ENCODE measurements at regions not wholly inside any gene's neighbourhood (a gene's known extent, or its start where the extent isn't known, plus 50 kb on each side); places are given as distances from the start of the nearest gene placed in this dataset.

GRCh38 chr1:42037161-42037560 lies 116.0 kb upstream of the GUCA2B start (continued):
- no peak for TF ChIP-seq CCAR2 (IDR thresholded peaks at IDR 0.05; ENCODE audit: low read depth, low read length)
- TF ChIP-seq TFAP4 (CRISPR knock-in tag; IDR thresholded peaks at IDR 0.05; ENCODE audit: borderline replicate concordance) = no peak
- no peak for TF ChIP-seq NR2F6 (CRISPR knock-in tag; IDR thresholded peaks at IDR 0.05)
- TF ChIP-seq XRCC5 (IDR thresholded peaks at IDR 0.05; ENCODE audit: low read depth, low read length) = no peak
- no peak for TF ChIP-seq ZNF197 (CRISPR knock-in tag; IDR thresholded peaks at IDR 0.05; ENCODE audit: low read depth)

- Histone ChIP-seq H3K4me1 (replicated peaks in 1 of 2; ENCODE audit: control insufficient read depth in 2 of 2, insufficient read depth in 2 of 2, low read length in 2 of 2) (peaks cover 2 to 14% of the 10 kb centered on the region in 2 experiments; a peak in 3 of 5 replicates), H3K9ac (ENCODE audit: insufficient read depth in 1 of 2, low read depth in 2 of 2, low read length in 2 of 2) (peak overlapping the region; percentile 43 to 88), H3K9me1 (ENCODE audit: control insufficient read depth, insufficient read depth, low read length) (no peaks in the 10 kb centered on the region), H3K4me3 (peak overlapping the region; percentile 64), H3K4me2 (ENCODE audit: insufficient read depth, low read length) (peak overlapping the region; percentile 74), H3K9me3 (replicated peaks; ENCODE audit: control insufficient read depth, insufficient read depth, low read depth, low read length) (no peaks in the 10 kb centered on the region), H2AFZ (ENCODE audit: low read depth, low read length) (peak overlapping the region; percentile 87), H3K27me3 (ENCODE audit: control insufficient read depth in 2 of 2, insufficient read depth in 2 of 2, low read length in 2 of 2) (peaks cover 23 to 35% of the 10 kb centered on the region in 2 experiments), H4K20me1 (replicated peaks; ENCODE audit: control insufficient read depth, insufficient read depth, low read length) (no peaks in the 10 kb centered on the region), H3K79me2 (ENCODE audit: control insufficient read depth, insufficient read depth, low read length) (no peaks in the 10 kb centered on the region), H3K36me3 (ENCODE audit: control insufficient read depth, insufficient read depth, low read length) (no peaks in the 10 kb centered on the region), H3K27ac (ENCODE audit: extremely low read depth, low read depth, low read length) (no peak overlapping the region; the same call in 2 of the 3 replicates)
- peak; percentile 90 for FAIRE-seq
- no TSS peak for BruUV-seq (replicated peaks)
- in situ Hi-C loops (cut with MboI) (no loop called here), intact Hi-C loops (cut with micrococcal nuclease) (no loop called here)
- ATAC-seq = peak; percentile 98
- ChIA-PET CTCF (ENCODE audit: low intra/inter-chr PET ratio) (no interaction called here), POLR2A (interaction anchor here (0.6 kb wide), 1 partner anchor 9 kb away, joined by 3 read pairs; no protein-coding TSS in a partner anchor)
- WGBS (ENCODE audit: insufficient coverage, low coverage, missing lambda C conversion rate) = 1% methylated on average over 18 of the region's 60 CpGs
- DNase-seq (ENCODE audit: extremely low read depth in 1 of 4, low spot score in 3 of 4) = peak; percentile 97 to 99 (median 98)
- TF ChIP-seq GATA2 (CRISPR knock-in tag; IDR thresholded peaks at IDR 0.05) (peak; percentile 57), NRF1 (conservative IDR thresholded peaks at IDR 0.05 in 1 of 2, IDR thresholded peaks at IDR 0.05 in 1 of 2) (peak; percentile 89 to 90), ZNF143 (CRISPR knock-in tag; IDR thresholded peaks at IDR 0.05) (no peak), PHF8 (IDR thresholded peaks at IDR 0.05; ENCODE audit: borderline replicate concordance, low read length) (peak; percentile 64; the same call in 1 of the 2 replicates), NR2C2 (CRISPR knock-in tag; IDR thresholded peaks at IDR 0.05) (no peak), NR2C2 (tag; IDR thresholded peaks at IDR 0.05) (peak; percentile 93), SUPT5H (IDR thresholded peaks at IDR 0.05) (0 out of 2 replicates have a peak, but pooled peaks have one; percentile 35), PREB (CRISPR knock-in tag; IDR thresholded peaks at IDR 0.05) (0 out of 2 replicates have a peak, but pooled peaks have one; percentile 80), VEZF1 (CRISPR knock-in tag; IDR thresholded peaks at IDR 0.05) (peak; percentile 91), KDM5B (IDR thresholded peaks at IDR 0.05; ENCODE audit: insufficient replicate concordance, low read depth, low read length) (peak; percentile 64), PCBP2 (IDR thresholded peaks at IDR 0.05; ENCODE audit: low read depth, low read length, poor library complexity, severe bottlenecking) (no peak), L3MBTL2 (IDR thresholded peaks at IDR 0.05) (peak; percentile 48; the same call in 1 of the 2 replicates)
Measured at GRCh38 chr1:42035830-42036604, 117.2 kb upstream of the GUCA2B start.
